ENCODE measurements at regions not wholly inside any gene's neighbourhood (a gene's known extent, or its start where the extent isn't known, plus 50 kb on each side); places are given as distances from the start of the nearest gene placed in this dataset.

DNA sequence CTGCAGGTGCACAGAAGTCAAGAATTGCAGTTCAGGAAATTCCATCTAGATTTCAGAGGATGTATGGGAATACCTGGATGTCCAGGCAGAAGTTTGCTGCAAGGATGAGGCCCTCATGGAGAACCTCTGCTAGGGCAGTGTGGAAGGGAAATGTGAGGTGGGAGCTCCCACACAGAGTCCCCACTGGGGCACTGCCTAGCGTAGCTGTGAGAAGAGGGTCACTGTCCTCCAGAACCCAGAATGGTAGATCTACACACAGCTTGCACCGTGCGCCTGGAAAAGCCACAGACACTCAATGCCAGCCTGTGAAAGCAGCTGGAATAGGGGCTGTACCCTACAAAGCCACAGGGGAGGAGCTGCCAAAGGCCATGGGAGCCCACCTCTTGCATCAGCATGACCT lies 681.4 kb downstream of the EPHA7 start:
- no peak for FAIRE-seq
- no peak overlapping the region for H3K4me3 ChIP-seq
- DNase-seq (ENCODE audit: low read depth in 1 of 2, low spot score in 1 of 2), result no peak
- no peak overlapping the region for H3K4me2 ChIP-seq
- WGBS (ENCODE audit: missing lambda C conversion rate), result no CpG with 5 or more reads among the region's 3 CpGs
- ChIA-PET CTCF (interaction anchor here (0.6 kb wide), 1 partner anchor 68 kb away, joined by 3 read pairs; no protein-coding TSS in a partner anchor), POLR2A (no interaction called here)
- H3K9me3 ChIP-seq, result no peaks in the 10 kb centered on the region
- no peak overlapping the region for H3K27ac ChIP-seq
- H3K4me1 ChIP-seq, result no peaks in the 10 kb centered on the region
- ATAC-seq, result no peak
- no peak for TF ChIP-seq POLR2AphosphoS2 (conservative IDR thresholded peaks at IDR 0.05; ENCODE audit: low read length)
- TF ChIP-seq EP300 (IDR thresholded peaks at IDR 0.05), result no peak
- TF ChIP-seq HOXB5 (CRISPR knock-in tag; IDR thresholded peaks at IDR 0.05), result no peak
- TF ChIP-seq HEYL (CRISPR knock-in tag; IDR thresholded peaks at IDR 0.05), result no peak
- TF ChIP-seq, protein P1, sequence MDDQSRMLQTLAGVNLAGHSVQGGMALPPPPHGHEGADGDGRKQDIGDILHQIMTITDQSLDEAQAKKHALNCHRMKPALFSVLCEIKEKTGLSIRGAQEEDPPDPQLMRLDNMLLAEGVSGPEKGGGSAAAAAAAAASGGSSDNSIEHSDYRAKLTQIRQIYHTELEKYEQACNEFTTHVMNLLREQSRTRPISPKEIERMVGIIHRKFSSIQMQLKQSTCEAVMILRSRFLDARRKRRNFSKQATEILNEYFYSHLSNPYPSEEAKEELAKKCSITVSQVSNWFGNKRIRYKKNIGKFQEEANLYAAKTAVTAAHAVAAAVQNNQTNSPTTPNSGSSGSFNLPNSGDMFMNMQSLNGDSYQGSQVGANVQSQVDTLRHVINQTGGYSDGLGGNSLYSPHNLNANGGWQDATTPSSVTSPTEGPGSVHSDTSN (IDR thresholded peaks at IDR 0.05), result no peak
- no peak for TF ChIP-seq TFCP2L1 (CRISPR knock-in tag; IDR thresholded peaks at IDR 0.05)
- no peak for TF ChIP-seq ZC3H11A (IDR thresholded peaks at IDR 0.05)
- no peak for TF ChIP-seq FOXS1 (CRISPR knock-in tag; IDR thresholded peaks at IDR 0.05)
- TF ChIP-seq, protein P2, sequence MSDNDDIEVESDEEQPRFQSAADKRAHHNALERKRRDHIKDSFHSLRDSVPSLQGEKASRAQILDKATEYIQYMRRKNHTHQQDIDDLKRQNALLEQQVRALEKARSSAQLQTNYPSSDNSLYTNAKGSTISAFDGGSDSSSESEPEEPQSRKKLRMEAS (IDR thresholded peaks at IDR 0.05), result no peak

DNA sequence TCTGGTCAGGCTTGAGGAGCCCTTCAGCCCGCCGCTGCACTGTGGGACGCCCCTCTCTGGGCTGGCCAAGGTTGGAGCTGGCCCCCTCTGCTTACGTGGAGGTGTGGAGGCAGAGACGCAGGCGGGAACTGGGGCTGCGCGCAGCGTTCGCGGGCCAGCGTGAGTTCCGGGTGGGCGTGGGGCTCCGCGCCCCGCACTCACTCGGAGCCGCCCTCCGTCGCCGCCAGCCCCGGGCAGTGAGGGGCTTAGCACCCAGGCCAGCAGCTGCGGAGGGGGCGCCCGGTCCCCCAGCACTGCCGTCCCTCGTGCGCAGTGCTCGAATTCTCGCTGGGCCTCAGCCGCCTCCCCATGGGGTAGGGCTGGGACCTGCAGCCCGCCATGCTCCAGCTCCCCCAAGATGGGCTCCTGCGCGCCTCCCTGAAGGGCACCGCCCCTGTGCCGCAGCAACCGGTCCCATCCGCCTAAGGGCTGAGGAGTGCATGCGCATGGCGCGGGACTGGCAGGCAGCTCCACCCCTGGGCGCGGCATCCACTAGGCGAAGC lies 695.9 kb downstream of the EPHA7 start:
- no peaks in the 10 kb centered on the region for H3K9me3 ChIP-seq
- FAIRE-seq, result no peak
- 72% methylated on average over 14 of the region's 45 CpGs for WGBS (ENCODE audit: missing lambda C conversion rate)
- H3K4me1 ChIP-seq, result no peaks in the 10 kb centered on the region
- no peak for DNase-seq (ENCODE audit: low read depth in 1 of 2, low spot score in 1 of 2)
- CTCF ChIA-PET, result no interaction called here
- TF ChIP-seq, protein P3, sequence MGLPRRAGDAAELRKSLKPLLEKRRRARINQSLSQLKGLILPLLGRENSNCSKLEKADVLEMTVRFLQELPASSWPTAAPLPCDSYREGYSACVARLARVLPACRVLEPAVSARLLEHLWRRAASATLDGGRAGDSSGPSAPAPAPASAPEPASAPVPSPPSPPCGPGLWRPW (IDR thresholded peaks at IDR 0.05), result no peak
- TF ChIP-seq HOXB5 (CRISPR knock-in tag; IDR thresholded peaks at IDR 0.05), result no peak
- TF ChIP-seq HMGXB4 (CRISPR knock-in tag; IDR thresholded peaks at IDR 0.05; ENCODE audit: borderline replicate concordance), result no peak
- no peak for TF ChIP-seq HOXB13 (CRISPR knock-in tag; IDR thresholded peaks at IDR 0.05; ENCODE audit: low read depth)
- TF ChIP-seq SREBF2 (IDR thresholded peaks at IDR 0.05), result no peak
- no peak for TF ChIP-seq RARB (CRISPR knock-in tag; IDR thresholded peaks at IDR 0.05)
- TF ChIP-seq CBX2 (IDR thresholded peaks at IDR 0.05; ENCODE audit: borderline replicate concordance, low read depth), result no peak
- no peak for TF ChIP-seq TP53 (CRISPR knock-in tag; IDR thresholded peaks at IDR 0.05)
- TF ChIP-seq POLR2A (IDR thresholded peaks at IDR 0.05; ENCODE audit: low read length), result no peak
- TF ChIP-seq EHF (CRISPR knock-in tag; IDR thresholded peaks at IDR 0.05), result no peak
- TF ChIP-seq KDM1A (IDR thresholded peaks at IDR 0.05; ENCODE audit: low read depth), result no peak
- no peak for TF ChIP-seq SMC3 (IDR thresholded peaks at IDR 0.05)
- TF ChIP-seq, protein P4, sequence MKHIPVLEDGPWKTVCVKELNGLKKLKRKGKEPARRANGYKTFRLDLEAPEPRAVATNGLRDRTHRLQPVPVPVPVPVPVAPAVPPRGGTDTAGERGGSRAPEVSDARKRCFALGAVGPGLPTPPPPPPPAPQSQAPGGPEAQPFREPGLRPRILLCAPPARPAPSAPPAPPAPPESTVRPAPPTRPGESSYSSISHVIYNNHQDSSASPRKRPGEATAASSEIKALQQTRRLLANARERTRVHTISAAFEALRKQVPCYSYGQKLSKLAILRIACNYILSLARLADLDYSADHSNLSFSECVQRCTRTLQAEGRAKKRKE (CRISPR knock-in tag; IDR thresholded peaks at IDR 0.05; ENCODE audit: low read depth), result no peak
- TF ChIP-seq REST (IDR thresholded peaks at IDR 0.05), result no peak
- TF ChIP-seq NPAS2 (CRISPR knock-in tag; IDR thresholded peaks at IDR 0.05; ENCODE audit: borderline replicate concordance), result no peak
- no peak for TF ChIP-seq MYC (IDR thresholded peaks at IDR 0.05; ENCODE audit: borderline replicate concordance, low read length)
- TF ChIP-seq, protein P5, sequence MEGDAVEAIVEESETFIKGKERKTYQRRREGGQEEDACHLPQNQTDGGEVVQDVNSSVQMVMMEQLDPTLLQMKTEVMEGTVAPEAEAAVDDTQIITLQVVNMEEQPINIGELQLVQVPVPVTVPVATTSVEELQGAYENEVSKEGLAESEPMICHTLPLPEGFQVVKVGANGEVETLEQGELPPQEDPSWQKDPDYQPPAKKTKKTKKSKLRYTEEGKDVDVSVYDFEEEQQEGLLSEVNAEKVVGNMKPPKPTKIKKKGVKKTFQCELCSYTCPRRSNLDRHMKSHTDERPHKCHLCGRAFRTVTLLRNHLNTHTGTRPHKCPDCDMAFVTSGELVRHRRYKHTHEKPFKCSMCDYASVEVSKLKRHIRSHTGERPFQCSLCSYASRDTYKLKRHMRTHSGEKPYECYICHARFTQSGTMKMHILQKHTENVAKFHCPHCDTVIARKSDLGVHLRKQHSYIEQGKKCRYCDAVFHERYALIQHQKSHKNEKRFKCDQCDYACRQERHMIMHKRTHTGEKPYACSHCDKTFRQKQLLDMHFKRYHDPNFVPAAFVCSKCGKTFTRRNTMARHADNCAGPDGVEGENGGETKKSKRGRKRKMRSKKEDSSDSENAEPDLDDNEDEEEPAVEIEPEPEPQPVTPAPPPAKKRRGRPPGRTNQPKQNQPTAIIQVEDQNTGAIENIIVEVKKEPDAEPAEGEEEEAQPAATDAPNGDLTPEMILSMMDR (IDR thresholded peaks at IDR 0.05), result no peak
- no peak for TF ChIP-seq NR3C1 (IDR thresholded peaks at IDR 0.05)
- TF ChIP-seq MAZ (IDR thresholded peaks at IDR 0.05; ENCODE audit: borderline replicate concordance, low read depth, low read length), result no peak
- no peak for TF ChIP-seq JUNB (IDR thresholded peaks at IDR 0.05)
- POLR2A ChIA-PET, result no interaction called here
- H3K4me2 ChIP-seq, result no peak overlapping the region
- no peak overlapping the region for H3K27ac ChIP-seq
- no peak for ATAC-seq
- H3K4me3 ChIP-seq, result no peak overlapping the region
